ENCODE measurements at regions not wholly inside any gene's neighbourhood (a gene's known extent, or its start where the extent isn't known, plus 50 kb on each side); places are given as distances from the start of the nearest gene placed in this dataset.

DNA sequence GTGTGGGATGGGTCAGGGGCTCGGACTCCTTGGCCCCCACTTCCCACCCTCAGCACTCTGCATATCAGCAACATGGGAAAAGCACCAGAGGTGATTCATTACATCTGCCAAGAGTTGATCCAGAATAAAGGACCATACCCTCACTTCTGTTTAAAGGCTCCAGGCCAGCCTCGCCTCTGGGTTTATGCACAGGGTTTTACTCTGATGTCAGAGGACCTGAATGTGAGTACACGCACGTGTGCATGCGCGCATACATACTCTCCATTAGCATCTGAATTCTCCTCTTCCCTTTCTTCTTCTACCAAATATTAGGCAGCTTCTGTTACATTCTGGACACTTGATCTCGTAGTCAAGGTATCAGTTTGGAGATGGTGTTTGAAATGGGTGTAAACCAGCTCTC is 114.7 kb upstream of the SPTLC3 start:
- ATAC-seq: no peak
- Mint-ChIP-seq H3K27me3 (no peaks in the 10 kb centered on the region), H3K36me3 (ENCODE audit: low read depth) (no peaks in the 10 kb centered on the region), H3K4me1 (no peaks in the 10 kb centered on the region), H3K27ac (no peak overlapping the region), H3K4me3 (no peak overlapping the region)
- no peak for DNase-seq
- no peaks in the 10 kb centered on the region for H3K9me3 ChIP-seq (ENCODE audit: control insufficient read depth, low read length, poor library complexity, severe bottlenecking)

DNA sequence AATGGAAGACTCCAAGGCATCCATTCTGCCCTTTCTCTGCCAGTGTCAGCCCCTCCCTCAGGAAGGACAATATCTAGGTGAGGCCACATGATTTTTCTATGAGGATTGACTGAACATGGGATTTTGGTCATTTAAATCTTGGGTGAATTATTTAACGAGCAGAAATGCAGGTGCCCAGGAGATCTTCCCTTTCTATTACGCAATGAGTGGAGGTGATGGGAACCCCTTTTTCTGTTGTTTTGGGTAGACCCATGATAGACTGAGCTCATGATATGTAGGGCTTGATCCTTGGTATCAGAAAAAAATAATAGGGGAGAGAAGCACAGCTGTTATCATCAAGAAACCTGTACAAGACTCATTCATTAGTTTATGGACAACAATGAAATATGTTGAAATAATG is 112.6 kb upstream of the SPTLC3 start:
- no peak overlapping the region for H3K27ac Mint-ChIP-seq
- no peak overlapping the region for H3K4me3 Mint-ChIP-seq
- ATAC-seq (no peak), DNase-seq (no peak)
- no peaks in the 10 kb centered on the region for H3K36me3 Mint-ChIP-seq (ENCODE audit: low read depth)
- no peaks in the 10 kb centered on the region for H3K9me3 ChIP-seq (ENCODE audit: control insufficient read depth, low read length, poor library complexity, severe bottlenecking)
- no peaks in the 10 kb centered on the region for H3K27me3 Mint-ChIP-seq
- no peaks in the 10 kb centered on the region for H3K4me1 Mint-ChIP-seq

DNA sequence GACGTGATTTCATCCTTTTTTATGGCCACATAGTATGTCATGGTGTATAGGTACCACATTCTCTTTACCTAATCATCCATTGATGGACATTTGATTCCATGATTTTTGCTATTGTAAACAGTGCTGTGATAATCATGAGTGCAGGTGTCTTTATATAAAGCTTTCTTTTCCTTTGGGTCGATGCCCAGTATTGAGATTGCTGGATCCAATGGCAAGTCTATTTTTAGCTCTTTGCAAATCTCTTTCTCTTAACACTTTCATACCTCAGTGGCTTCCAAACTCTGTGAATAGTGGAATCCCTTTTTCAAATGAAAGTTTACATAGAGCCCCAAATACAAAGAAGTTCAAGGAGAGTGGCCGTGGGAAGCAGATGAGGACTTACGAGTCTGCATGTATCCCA is 105.8 kb upstream of the SPTLC3 start:
- Mint-ChIP-seq H3K4me1 (no peaks in the 10 kb centered on the region), H3K27ac (no peak overlapping the region), H3K4me3 (no peak overlapping the region), H3K27me3 (no peaks in the 10 kb centered on the region), H3K36me3 (ENCODE audit: low read depth) (no peaks in the 10 kb centered on the region)
- no peak for ATAC-seq
- H3K9me3 ChIP-seq (ENCODE audit: control insufficient read depth, low read length, poor library complexity, severe bottlenecking): no peaks in the 10 kb centered on the region
- no peak for DNase-seq

DNA sequence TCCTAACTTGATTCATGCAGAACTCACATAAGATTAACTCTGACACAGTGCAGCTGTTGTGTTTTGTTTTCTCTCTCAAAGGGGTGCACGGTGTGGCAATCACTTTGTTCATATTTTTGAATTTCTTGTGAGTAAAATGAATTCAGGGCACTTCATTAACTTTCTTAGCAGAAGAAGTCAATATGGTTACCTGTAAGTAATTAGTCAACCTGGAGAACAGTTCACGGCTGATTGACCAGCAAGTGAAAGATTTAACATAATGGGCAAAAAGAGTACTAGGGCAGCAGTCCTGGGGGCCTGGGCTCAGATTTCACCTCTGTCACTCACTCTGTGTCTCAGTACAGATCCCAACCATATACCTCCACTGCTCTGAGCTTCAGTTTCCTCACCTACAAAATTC is 102.4 kb upstream of the SPTLC3 start:
- Mint-ChIP-seq H3K4me3 (no peak overlapping the region), H3K27me3 (no peaks in the 10 kb centered on the region), H3K27ac (no peak overlapping the region), H3K4me1 (no peaks in the 10 kb centered on the region), H3K36me3 (ENCODE audit: low read depth) (no peaks in the 10 kb centered on the region)
- DNase-seq (no peak), ATAC-seq (no peak)
- no peaks in the 10 kb centered on the region for H3K9me3 ChIP-seq (ENCODE audit: control insufficient read depth, low read length, poor library complexity, severe bottlenecking)

DNA sequence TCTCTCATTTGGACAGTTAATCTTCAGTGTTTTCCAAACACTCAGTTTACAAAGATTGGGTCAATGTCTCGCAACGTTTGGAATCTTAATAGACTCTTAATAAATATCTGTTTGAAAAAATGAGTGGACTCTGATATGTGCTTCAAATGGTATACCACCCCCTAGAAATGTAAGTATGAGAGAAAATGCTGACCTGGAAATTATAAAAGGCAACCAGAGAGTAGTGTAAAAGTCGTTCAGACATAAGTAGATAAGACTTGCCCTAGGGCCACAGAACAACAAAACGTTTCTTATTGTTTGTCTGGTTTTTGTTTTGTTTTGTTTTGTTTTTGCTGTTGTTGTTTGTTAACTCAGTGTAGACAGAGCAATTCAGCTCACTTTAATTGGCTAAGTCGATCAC is 97.4 kb upstream of the SPTLC3 start:
- no peaks in the 10 kb centered on the region for H3K4me1 Mint-ChIP-seq
- DNase-seq (no peak), ATAC-seq (no peak)
- no peaks in the 10 kb centered on the region for H3K27me3 Mint-ChIP-seq
- no peaks in the 10 kb centered on the region for H3K36me3 Mint-ChIP-seq (ENCODE audit: low read depth)
- no peaks in the 10 kb centered on the region for H3K9me3 ChIP-seq (ENCODE audit: control insufficient read depth, low read length, poor library complexity, severe bottlenecking)
- H3K4me3 Mint-ChIP-seq: no peak overlapping the region
- H3K27ac Mint-ChIP-seq: no peak overlapping the region

DNA sequence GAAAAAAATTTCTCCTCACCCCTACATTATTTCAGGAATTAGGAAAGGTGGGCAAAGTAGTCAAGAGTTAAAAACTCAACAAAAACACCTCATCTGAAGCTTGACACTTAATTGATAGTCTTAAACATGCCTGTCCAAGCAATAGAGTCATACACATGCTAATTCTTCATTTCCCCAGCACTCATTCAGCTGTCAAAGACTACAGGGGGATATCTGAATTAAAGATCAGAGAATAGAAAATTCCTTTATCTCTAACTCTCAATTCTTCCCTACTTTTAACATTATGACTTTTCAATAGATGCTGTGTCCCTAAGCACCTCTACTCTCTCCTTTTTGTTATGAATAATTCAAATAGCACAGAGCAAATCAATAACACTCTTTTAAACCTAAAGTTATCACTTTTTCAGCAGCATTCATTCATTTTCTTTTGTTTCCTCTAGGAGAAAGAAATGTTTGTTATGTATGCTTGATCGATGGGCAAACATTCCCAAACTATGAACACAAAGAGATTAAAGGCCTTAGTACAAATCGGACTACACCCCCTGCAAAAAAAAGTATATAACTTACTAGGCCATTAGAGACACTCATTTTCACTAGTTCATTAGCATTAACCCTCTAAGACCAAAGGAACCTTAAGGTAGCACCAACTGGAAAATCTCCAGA is 94.9 kb upstream of the SPTLC3 start:
- Mint-ChIP-seq H3K27ac (no peak overlapping the region), H3K36me3 (ENCODE audit: low read depth) (no peaks in the 10 kb centered on the region), H3K4me3 (no peak overlapping the region), H3K27me3 (no peaks in the 10 kb centered on the region), H3K4me1 (no peaks in the 10 kb centered on the region)
- DNase-seq (no peak), ATAC-seq (no peak)
- H3K9me3 ChIP-seq (ENCODE audit: control insufficient read depth, low read length, poor library complexity, severe bottlenecking): no peaks in the 10 kb centered on the region

DNA sequence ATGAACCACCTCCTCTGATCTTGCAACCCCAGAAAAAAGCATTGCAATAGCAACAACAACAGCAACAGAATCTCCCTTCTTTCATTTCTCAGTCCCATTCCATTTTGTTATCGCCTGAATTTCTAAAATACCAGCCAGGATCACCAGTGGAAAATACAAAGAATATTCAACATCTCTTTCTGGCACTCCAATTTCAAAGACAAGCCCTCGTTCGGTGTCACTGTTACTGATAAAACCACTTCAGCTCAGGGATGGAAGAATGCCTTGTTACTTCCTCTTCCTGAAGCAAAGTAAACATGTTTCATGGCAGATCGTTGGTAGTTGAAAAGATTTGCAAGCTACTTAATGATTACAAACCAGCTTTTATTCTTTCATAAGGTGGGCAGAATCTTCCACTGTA is 94.0 kb upstream of the SPTLC3 start:
- Mint-ChIP-seq H3K27ac (no peak overlapping the region), H3K36me3 (ENCODE audit: low read depth) (no peaks in the 10 kb centered on the region), H3K4me1 (no peaks in the 10 kb centered on the region), H3K27me3 (no peaks in the 10 kb centered on the region), H3K4me3 (no peak overlapping the region)
- no peak for DNase-seq
- no peak for ATAC-seq
- H3K9me3 ChIP-seq (ENCODE audit: control insufficient read depth, low read length, poor library complexity, severe bottlenecking): no peaks in the 10 kb centered on the region

DNA sequence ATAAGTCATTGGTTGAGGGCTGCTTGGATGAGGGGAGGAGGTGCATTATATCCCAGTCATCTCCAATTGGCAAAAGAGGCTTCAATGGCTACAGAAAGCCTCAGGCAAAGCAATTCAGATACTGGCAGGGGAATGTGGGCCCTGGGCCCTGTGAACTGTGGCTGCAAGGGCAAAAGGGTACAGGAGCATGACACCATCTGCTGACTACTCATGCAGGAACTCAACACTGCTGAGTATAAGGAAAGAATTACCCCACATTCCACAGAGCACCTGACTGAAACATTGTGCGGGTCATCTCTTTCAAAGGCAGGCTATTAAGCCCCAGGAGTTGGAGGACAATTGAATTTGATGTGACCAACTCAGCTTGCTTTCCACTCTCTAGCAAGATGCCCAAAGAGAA is 92.1 kb upstream of the SPTLC3 start:
- no peak for DNase-seq
- H3K9me3 ChIP-seq (ENCODE audit: control insufficient read depth, low read length, poor library complexity, severe bottlenecking): no peaks in the 10 kb centered on the region
- no peaks in the 10 kb centered on the region for H3K4me1 Mint-ChIP-seq
- ATAC-seq: no peak
- no peaks in the 10 kb centered on the region for H3K36me3 Mint-ChIP-seq (ENCODE audit: low read depth)
- H3K4me3 Mint-ChIP-seq: no peak overlapping the region
- H3K27ac Mint-ChIP-seq: no peak overlapping the region
- no peaks in the 10 kb centered on the region for H3K27me3 Mint-ChIP-seq

DNA sequence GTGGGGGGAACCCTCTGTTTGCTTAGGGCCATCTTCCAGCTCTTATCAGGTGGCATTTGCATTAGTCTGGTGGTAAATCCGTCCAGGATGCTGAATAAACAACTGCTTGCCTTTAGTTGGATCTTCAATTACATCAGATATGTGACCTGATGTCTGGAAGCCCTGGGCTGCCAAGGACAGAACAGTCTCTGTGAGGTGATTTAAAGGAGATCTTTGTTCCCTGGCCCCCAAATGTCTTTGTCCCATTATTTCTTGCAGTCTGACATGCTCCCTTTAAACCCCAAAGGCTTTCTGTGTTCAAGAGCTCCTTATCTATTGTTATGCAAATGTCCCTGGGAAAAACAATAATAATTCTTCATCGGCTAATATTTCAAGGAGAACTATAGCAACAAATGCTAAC is 84.6 kb upstream of the SPTLC3 start:
- H3K36me3 Mint-ChIP-seq (ENCODE audit: low read depth): no peaks in the 10 kb centered on the region
- H3K4me3 Mint-ChIP-seq: no peak overlapping the region
- DNase-seq (no peak), ATAC-seq (no peak)
- H3K9me3 ChIP-seq (ENCODE audit: control insufficient read depth, low read length, poor library complexity, severe bottlenecking): no peaks in the 10 kb centered on the region
- H3K27ac Mint-ChIP-seq: no peak overlapping the region
- H3K4me1 Mint-ChIP-seq: peaks cover 3% of the 10 kb centered on the region
- no peaks in the 10 kb centered on the region for H3K27me3 Mint-ChIP-seq

DNA sequence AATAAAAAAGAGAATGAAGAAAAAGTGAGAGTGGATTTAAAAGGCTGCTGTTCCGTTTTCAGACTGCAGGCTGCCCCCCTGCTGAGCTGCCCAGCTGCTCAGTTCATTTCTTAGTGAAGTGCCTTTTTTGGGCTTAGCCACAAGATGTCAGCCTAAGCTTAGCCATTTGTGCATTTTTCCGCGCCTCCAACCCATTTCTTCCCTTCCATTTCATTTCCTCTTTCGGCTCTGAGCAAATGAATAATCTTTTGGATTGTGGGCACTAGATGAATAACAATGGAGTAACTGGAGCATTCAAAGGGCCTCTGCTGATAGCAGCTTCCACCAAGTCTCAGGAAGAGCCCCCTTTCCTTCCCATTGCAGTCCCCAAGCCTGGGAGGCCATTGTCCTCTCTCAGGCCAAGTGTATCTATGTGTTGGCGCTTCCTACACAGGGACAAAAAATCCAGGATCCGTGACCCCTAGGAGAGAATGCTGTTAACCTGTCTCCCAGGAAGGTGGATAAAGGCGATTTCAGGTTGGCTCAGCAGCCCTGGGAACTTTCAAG is 83.5 kb upstream of the SPTLC3 start:
- DNase-seq: no peak
- Mint-ChIP-seq H3K36me3 (ENCODE audit: low read depth) (no peaks in the 10 kb centered on the region), H3K4me1 (peaks cover 4% of the 10 kb centered on the region), H3K27me3 (no peaks in the 10 kb centered on the region), H3K4me3 (no peak overlapping the region), H3K27ac (no peak overlapping the region)
- H3K9me3 ChIP-seq (ENCODE audit: control insufficient read depth, low read length, poor library complexity, severe bottlenecking): no peaks in the 10 kb centered on the region
- ATAC-seq: peak; percentile 58

DNA sequence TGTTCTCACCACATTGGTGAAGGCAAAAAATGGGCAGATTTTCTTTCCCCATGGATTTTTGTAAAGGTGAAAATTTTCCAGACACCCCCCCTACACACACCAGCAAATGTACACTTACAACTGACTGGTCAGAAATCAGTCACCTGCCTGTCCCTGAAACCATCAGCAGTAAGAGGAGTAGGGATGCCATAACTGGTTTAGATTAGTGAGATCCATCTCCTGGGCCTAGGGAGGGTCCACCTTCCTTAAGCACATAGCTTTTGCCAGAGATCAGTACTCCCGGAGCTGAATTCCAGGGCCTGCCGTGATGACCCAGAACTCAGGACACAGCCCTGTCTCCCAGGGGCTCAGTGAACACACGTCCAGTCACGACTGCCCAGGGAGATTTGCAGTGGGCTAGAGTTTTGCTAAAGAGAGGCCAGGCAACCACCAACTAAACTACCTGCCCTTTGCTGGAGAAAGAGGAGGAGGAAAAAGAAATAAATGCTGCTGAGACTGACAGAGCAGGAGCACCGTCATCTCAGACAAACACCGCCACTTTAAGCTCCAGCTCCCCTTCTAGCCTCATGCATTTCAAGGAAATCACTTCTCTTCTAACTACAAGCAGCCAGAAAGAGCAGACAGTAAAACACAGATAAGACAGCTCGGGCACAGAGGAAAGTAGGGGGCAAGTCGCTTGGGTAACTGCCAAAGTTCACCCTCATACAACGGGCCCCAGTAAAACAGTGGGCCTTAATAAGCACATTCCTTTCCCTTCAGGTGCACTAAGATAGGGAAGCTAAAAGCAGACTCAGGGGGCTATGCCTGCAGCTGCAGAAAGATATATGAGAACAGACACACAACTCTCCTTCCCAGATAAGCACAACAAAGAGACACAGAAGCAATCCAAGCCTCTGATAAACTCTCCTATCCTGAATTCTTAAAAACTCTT is 82.6 kb upstream of the SPTLC3 start:
- H3K4me1 Mint-ChIP-seq: peaks cover 4% of the 10 kb centered on the region
- no peaks in the 10 kb centered on the region for H3K9me3 ChIP-seq (ENCODE audit: control insufficient read depth, low read length, poor library complexity, severe bottlenecking)
- no peak for DNase-seq
- H3K27me3 Mint-ChIP-seq: no peaks in the 10 kb centered on the region
- ATAC-seq: no peak
- H3K4me3 Mint-ChIP-seq: no peak overlapping the region
- no peak overlapping the region for H3K27ac Mint-ChIP-seq
- H3K36me3 Mint-ChIP-seq (ENCODE audit: low read depth): no peaks in the 10 kb centered on the region

DNA sequence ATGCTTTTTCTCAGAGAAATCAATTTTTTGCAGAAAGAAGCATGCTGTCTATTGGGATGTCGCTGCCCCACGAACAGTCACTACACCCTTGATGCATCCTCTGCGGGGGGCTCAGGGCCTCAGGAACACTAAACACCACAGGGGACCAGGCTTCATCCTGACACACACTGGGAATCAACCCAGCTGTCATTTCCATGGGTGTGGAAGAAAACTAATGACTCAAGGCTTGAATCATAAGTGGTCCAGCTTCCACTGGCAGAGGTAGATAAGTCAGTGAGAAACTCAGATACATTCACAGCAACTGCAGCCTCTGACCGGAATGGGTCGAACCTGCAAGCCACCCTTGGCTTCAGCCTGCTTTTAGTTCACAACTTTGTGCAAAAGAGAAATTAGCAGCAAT is 81.3 kb upstream of the SPTLC3 start:
- Mint-ChIP-seq H3K36me3 (ENCODE audit: low read depth) (peaks cover 2% of the 10 kb centered on the region), H3K4me1 (peaks cover 4% of the 10 kb centered on the region), H3K4me3 (no peak overlapping the region), H3K27ac (no peak overlapping the region), H3K27me3 (peaks cover 6% of the 10 kb centered on the region)
- ATAC-seq: no peak
- no peaks in the 10 kb centered on the region for H3K9me3 ChIP-seq (ENCODE audit: control insufficient read depth, low read length, poor library complexity, severe bottlenecking)
- no peak for DNase-seq

DNA sequence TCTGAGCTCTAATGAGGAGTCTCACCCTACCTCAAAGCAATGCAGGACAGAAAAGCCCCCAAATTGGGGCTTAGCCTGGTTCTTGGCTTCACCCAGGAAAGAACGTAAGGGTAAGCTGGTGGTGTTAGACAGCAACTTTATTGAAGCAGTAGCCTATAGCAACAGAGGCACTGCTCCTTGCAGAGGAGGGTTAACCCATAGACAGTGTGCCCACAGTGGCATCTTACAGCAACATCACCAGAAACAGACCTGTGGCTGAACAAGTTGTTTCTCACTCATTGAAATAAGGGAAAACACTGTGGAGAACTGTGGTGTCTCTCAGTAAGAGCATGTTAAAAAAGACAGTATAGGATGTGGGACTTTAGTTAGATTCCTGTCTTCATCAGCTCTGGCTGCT is 80.4 kb upstream of the SPTLC3 start:
- DNase-seq (no peak), ATAC-seq (no peak)
- Mint-ChIP-seq H3K27ac (no peak overlapping the region), H3K27me3 (peaks cover 6% of the 10 kb centered on the region), H3K4me3 (no peak overlapping the region), H3K36me3 (ENCODE audit: low read depth) (peaks cover 2% of the 10 kb centered on the region), H3K4me1 (peaks cover 4% of the 10 kb centered on the region)
- H3K9me3 ChIP-seq (ENCODE audit: control insufficient read depth, low read length, poor library complexity, severe bottlenecking): no peaks in the 10 kb centered on the region
